Gastroesophageal sphincter (tissue), 4 donors: ENCODE measurements at regions not wholly inside any gene's neighbourhood (a gene's known extent, or its start where the extent isn't known, plus 50 kb on each side); places are given as distances from the start of the nearest gene placed in this dataset.
A peak's percentile ranks its signal among the peaks of the same experiment; 100 is the strongest.

ENCODE experiments used
- ATAC-seq: fragments of 150-250 bp; one replicate; pipeline ENCODE4 v1.9.1; 2016; ENCODE audit warnings: mild to moderate bottlenecking, moderate library complexity
- H3K27ac ChIP-seq, 4 donors: fragments of 200-600 bp; sonication (generic) in 3 of 4; 1 replicate in 3 of 4; 2 replicates in 1 of 4; pipeline ENCODE4 v1.5.1; 2016 to 2019
- H3K27me3 ChIP-seq: fragments of 200-600 bp; sonication (generic); one replicate; pipeline ENCODE4 v1.5.1; 2019
- H3K36me3 ChIP-seq, 2 donors: fragments of 200-600 bp; sonication (generic); one replicate each; pipeline ENCODE4 v1.5.1; 2019; ENCODE audit warnings: control low read depth in 1 of 2
- H3K4me1 ChIP-seq, 3 donors: fragments of 200-600 bp; sonication (generic); 1 replicate in 2 of 3; 2 replicates in 1 of 3; pipeline ENCODE4 v1.5.1; 2016 to 2019; ENCODE audit warnings: control low read depth in 2 of 3
- H3K4me3 ChIP-seq, 2 donors: fragments of 200-600 bp; sonication (generic); one replicate each; pipeline ENCODE4 v1.5.1; 2019; ENCODE audit warnings: mild to moderate bottlenecking in 1 of 2, moderate library complexity in 1 of 2
- H3K9me3 ChIP-seq, 3 donors: fragments of 200-600 bp; sonication (generic); one replicate each; pipeline ENCODE4 v1.5.1; 2017 to 2019; ENCODE audit warnings: control low read depth in 2 of 3
- EP300 ChIP-seq: sonication (generic); formaldehyde crosslinking; IDR thresholded peaks from one replicate; pipeline ENCODE4 v1.6.1; 2017; ENCODE audit warnings: antibody characterized with exemption, mild to moderate bottlenecking
- POLR2A ChIP-seq, 2 donors: fragments of 450-650 bp; IDR thresholded peaks; one replicate each; pipeline ENCODE4 v1.6.1; 2017; ENCODE audit warnings: antibody characterized with exemption in 2 of 2, mild to moderate bottlenecking in 2 of 2, moderate library complexity in 1 of 2
- POLR2AphosphoS5 ChIP-seq: sonication (generic); formaldehyde crosslinking; IDR thresholded peaks from one replicate; pipeline ENCODE4 v1.6.1; 2017; ENCODE audit warnings: antibody characterized with exemption
- WGBS, 2 donors: methylation state at CpG; one replicate each; pipeline ENCODE4 v1.1.5; 2018; ENCODE audit warnings: low coverage in 1 of 2; 5-methylcytosine and 5-hydroxymethylcytosine counted together
- TF ChIP-seq, protein P1 (sequence below), 4 experiments: fragments of 200-600 bp in 2 of 4; fragments of 450-650 bp in 2 of 4; sonication (generic) in 1 of 4; IDR thresholded peaks; one replicate each; pipeline ENCODE4 v1.5.1; 2017 to 2019; ENCODE audit warnings: antibody characterized with exemption in 4 of 4, mild to moderate bottlenecking in 2 of 4, moderate library complexity in 2 of 4

DNA sequence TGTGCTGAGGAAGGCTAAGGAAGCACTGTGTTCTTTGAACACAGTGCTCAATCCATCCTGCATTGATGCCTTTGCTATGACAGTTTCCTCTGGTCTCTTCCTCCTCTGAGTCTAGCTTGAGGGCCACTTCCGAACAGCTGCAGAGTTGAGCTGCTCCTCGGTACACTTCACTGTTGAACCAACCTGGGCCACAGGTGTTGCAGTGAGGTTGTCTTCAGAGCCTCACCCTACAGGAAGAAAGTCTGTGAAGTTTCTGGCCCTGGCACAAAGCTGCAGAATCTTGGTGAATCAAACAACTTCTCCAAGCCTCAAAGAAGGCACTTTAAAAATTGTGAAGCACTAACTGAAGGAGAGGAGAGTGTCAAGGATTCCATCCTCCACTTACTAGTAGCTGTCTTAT lies 394.0 kb downstream of the KCNRG start:
- Histone ChIP-seq H3K4me3 (no peak overlapping the region), H3K36me3 (no peaks in the 10 kb centered on the region), H3K27ac (no peak overlapping the region), H3K4me1 (peaks cover 0 to 37% (median 10%) of the 10 kb centered on the region in 3 donors), H3K27me3 (no peaks in the 10 kb centered on the region), H3K9me3 (no peaks in the 10 kb centered on the region)
- TF ChIP-seq EP300: no peak
- TF ChIP-seq, protein P1, sequence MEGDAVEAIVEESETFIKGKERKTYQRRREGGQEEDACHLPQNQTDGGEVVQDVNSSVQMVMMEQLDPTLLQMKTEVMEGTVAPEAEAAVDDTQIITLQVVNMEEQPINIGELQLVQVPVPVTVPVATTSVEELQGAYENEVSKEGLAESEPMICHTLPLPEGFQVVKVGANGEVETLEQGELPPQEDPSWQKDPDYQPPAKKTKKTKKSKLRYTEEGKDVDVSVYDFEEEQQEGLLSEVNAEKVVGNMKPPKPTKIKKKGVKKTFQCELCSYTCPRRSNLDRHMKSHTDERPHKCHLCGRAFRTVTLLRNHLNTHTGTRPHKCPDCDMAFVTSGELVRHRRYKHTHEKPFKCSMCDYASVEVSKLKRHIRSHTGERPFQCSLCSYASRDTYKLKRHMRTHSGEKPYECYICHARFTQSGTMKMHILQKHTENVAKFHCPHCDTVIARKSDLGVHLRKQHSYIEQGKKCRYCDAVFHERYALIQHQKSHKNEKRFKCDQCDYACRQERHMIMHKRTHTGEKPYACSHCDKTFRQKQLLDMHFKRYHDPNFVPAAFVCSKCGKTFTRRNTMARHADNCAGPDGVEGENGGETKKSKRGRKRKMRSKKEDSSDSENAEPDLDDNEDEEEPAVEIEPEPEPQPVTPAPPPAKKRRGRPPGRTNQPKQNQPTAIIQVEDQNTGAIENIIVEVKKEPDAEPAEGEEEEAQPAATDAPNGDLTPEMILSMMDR (IDR thresholded peaks at IDR 0.05): no peak
- no peak for TF ChIP-seq POLR2AphosphoS5
- no peak for TF ChIP-seq POLR2A (IDR thresholded peaks at IDR 0.05)
- 90 to 100% methylated on average over 1 to 2 of the region's 2 CpGs for WGBS, 2 donors
- ATAC-seq: no peak

DNA sequence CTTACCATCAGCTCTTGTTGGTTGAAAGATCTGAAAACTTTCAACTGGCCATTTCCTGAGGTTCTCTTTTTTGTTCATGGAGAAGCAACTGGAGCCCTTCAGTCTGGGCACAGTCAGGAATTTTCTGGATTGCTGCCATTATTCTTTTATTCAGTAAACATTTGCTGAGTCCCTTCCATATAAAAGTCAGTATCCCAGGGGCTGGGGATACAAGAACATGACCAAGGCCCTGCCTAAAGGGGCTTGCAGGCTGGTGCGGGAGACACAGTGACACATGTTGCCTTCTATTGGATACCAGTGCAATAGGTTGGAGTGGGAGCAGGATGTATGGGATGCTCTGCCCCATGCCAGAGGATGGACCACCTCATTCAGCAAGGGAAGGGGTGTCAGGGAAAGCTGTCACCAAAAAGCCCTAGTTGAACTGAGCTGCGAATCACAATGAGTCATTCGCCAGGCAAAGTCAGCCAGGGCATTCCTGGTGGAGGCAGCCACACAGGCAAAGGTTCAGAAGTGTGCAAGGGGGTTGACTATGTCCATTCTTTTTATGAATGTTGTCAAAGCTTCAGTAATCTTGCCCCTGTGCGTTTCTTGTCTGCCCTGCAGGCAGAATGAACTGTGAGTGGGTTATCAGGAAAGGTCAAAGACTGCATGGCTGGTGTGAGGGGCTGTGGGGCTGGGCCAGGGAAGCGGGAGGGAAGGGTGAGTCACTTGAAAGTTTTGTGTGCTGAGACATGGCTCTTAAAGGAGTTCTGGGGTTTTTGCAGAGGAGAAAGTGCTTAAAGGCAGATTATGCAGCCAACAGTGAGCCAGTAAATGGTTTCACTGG lies 395.9 kb downstream of the KCNRG start:
- no peak for ATAC-seq
- no peaks in the 10 kb centered on the region for H3K27me3 ChIP-seq
- no peak for TF ChIP-seq EP300
- TF ChIP-seq POLR2AphosphoS5: peak; percentile 3
- 56 to 58% methylated on average over 2 to 5 of the region's 5 CpGs for WGBS, 2 donors
- no peaks in the 10 kb centered on the region for H3K9me3 ChIP-seq
- H3K4me3 ChIP-seq: no peak overlapping the region
- H3K4me1 ChIP-seq: peaks cover 0 to 37% (median 10%) of the 10 kb centered on the region in 3 donors
- peak overlapping the region in 3 of 4 donors; percentile 9 to 55 (median 32) for H3K27ac ChIP-seq
- H3K36me3 ChIP-seq: no peaks in the 10 kb centered on the region

DNA sequence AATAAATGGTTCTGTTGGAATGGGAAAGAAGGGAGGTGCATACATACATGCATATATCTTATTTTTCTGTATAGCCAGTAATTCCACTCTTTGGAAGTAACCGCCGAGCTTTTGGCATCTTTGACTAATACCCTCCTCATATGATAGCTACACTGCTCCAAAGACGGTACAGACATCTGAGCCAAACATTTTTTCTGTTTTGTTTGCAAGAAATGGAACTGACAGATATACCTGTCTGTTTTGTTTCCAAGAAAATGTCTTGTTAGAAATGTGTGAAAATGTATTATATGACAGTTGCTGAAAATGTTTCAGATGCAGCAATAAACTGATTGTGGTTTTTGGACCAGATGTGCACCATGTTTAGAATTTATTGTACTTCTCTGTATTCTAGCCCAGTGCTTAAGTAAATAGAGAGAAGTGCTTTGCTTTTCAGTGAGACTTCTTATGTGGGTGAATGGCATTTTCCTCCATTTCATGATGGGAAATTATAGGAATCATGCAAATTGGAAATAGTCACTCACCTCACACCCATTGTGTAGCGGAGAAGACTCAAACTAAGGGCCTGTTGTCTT lies 396.9 kb downstream of the KCNRG start:
- 56 to 78% methylated on average over 4 of the region's 4 CpGs for WGBS, 2 donors

DNA sequence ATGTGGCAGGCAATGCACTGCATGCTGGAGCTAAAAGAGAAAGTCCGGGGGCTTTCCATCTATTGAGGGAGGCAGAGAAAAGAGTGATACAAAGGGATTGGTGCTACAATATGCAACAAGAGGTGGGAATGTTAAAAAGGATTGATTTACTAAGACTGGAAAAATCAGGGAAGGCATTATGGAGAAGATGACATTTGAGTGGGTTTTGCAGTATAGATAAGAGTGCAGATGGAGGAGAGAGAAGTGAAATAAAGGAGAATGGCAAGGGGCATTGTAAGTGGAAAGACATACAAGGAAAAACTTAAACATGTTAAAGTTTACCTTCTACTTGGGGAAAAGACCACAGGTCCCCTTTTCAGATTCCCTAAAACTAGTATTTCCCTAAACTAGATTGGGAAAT lies 399.4 kb downstream of the KCNRG start:
- ATAC-seq: no peak
- no peak overlapping the region for H3K27ac ChIP-seq
- H3K27me3 ChIP-seq: no peaks in the 10 kb centered on the region
- WGBS, 2 donors: 75 to 94% methylated on average over 1 of the region's 1 CpG
- no peaks in the 10 kb centered on the region for H3K36me3 ChIP-seq
- H3K4me3 ChIP-seq: no peak overlapping the region
- no peaks in the 10 kb centered on the region for H3K9me3 ChIP-seq
- H3K4me1 ChIP-seq: peaks cover 5 to 46% (median 13%) of the 10 kb centered on the region in 3 donors
- no peak for TF ChIP-seq POLR2AphosphoS5

More for the DNA sequence above, 396.9 kb downstream of the KCNRG start:
- Histone ChIP-seq H3K4me1 (peaks cover 0 to 37% (median 10%) of the 10 kb centered on the region in 3 donors), H3K9me3 (no peaks in the 10 kb centered on the region), H3K36me3 (no peaks in the 10 kb centered on the region), H3K27me3 (no peaks in the 10 kb centered on the region), H3K4me3 (no peak overlapping the region), H3K27ac (peak overlapping the region in 1 of 4 donors; percentile 55)
- TF ChIP-seq, protein P1 (IDR thresholded peaks at IDR 0.05): no peak
- TF ChIP-seq POLR2AphosphoS5 (no peak), EP300 (no peak), POLR2A (IDR thresholded peaks at IDR 0.05) (no peak)
- ATAC-seq: no peak

DNA sequence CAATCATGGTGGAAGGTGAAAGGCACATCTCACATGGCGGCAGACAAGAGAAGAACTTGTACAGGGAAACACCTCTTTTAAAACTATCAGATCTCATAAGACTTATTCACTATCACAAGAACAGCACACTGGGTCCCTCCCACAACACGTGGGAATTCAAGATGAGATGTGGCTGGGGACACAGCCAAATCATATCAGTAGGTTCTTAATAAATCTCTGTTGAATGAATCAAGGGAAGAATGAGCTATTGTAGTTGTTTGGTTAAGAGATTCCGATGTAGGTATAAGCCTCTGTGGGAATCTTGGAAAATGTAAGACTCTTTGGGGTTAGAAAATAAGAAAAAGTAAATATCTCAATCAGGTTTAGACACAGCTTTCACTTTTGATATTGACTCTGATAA lies 400.2 kb downstream of the KCNRG start:
- Histone ChIP-seq H3K4me1 (peaks cover 5 to 54% (median 13%) of the 10 kb centered on the region in 3 donors), H3K4me3 (no peak overlapping the region), H3K9me3 (no peaks in the 10 kb centered on the region), H3K27ac (no peak overlapping the region), H3K36me3 (no peaks in the 10 kb centered on the region), H3K27me3 (no peaks in the 10 kb centered on the region)
- TF ChIP-seq EP300: no peak
- TF ChIP-seq POLR2AphosphoS5: no peak
- TF ChIP-seq POLR2A (IDR thresholded peaks at IDR 0.05): no peak
- TF ChIP-seq, protein P1 (IDR thresholded peaks at IDR 0.05): no peak
- whole genome bisulfite sequencing, 2 donors: 33 to 70% methylated on average over 1 to 3 of the region's 3 CpGs
- ATAC-seq: no peak
